Non-pigmented ciliary epithelial cell (primary cell): ENCODE measurements at regions not wholly inside any gene's neighbourhood (a gene's known extent, or its start where the extent isn't known, plus 50 kb on each side); places are given as distances from the start of the nearest gene placed in this dataset.
"Not testable (repeated sequence)": the region's sequence is repeated elsewhere in the genome, so short reads cannot be mapped to it uniquely, and the experiment has no call there.

Experiments used
- DNase-seq: peaks from one replicate; pipeline ENCODE4 v3.0.0-alpha.2; 2010; ENCODE audit warnings: low read depth

- DNase-seq, result no peak
Observed at GRCh38 chr1:43042773-43043457, 84.2 kb upstream of the SLC2A1 start.

GRCh38 chr1:43042127-43042526, 83.5 kb upstream of the SLC2A1 start:
- no peak for DNase-seq

- no peak for DNase-seq
Observed at GRCh38 chr1:43041591-43041990, 82.9 kb upstream of the SLC2A1 start.

GRCh38 chr1:43039228-43040055, 80.8 kb upstream of the SLC2A1 start:
- DNase-seq, result no peak

- no peak for DNase-seq
Observed at GRCh38 chr1:43038232-43038935, 79.7 kb upstream of the SLC2A1 start.

GRCh38 chr1:43037466-43037865, 78.8 kb upstream of the SLC2A1 start:
- DNase-seq, result no peak

- no peak for DNase-seq
Observed at GRCh38 chr1:43036932-43037331, 78.3 kb upstream of the SLC2A1 start.

- no peak for DNase-seq
Observed at GRCh38 chr1:43035821-43036741, 77.4 kb upstream of the SLC2A1 start.

GRCh38 chr1:43034778-43035177, 76.1 kb upstream of the SLC2A1 start:
- no peak for DNase-seq

GRCh38 chr1:43034195-43034658, 75.6 kb upstream of the SLC2A1 start:
- DNase-seq, result no peak

- no peak for DNase-seq
Observed at GRCh38 chr1:43031316-43032203, 72.9 kb upstream of the SLC2A1 start.

- DNase-seq, result no peak
Observed at GRCh38 chr1:43024905-43025304, 66.2 kb upstream of the SLC2A1 start.

- DNase-seq, result no peak
Observed at GRCh38 chr1:43021547-43022474, 63.1 kb upstream of the SLC2A1 start.

- DNase-seq, result no peak
Observed at GRCh38 chr1:43019226-43019625, 60.6 kb upstream of the SLC2A1 start.

- no peak for DNase-seq
Observed at GRCh38 chr1:43018121-43018520, 59.5 kb upstream of the SLC2A1 start.

- no peak for DNase-seq
Observed at GRCh38 chr1:43015269-43015668, 56.6 kb upstream of the SLC2A1 start.

- not testable (repeated sequence) for DNase-seq
Observed at GRCh38 chr1:43014579-43014978, 55.9 kb upstream of the SLC2A1 start.

- DNase-seq, result no peak
Observed at GRCh38 chr1:43011020-43011419, 52.4 kb upstream of the SLC2A1 start.

- DNase-seq, result no peak
Observed at GRCh38 chr1:43009274-43009673, 50.6 kb upstream of the SLC2A1 start.
